C4-2B (cell line): ENCODE measurements at regions not wholly inside any gene's neighbourhood (a gene's known extent, or its start where the extent isn't known, plus 50 kb on each side); places are given as distances from the start of the nearest gene placed in this dataset.

Source experiments
- ZFX ChIP-seq: fragments of 450-650 bp; IDR thresholded peaks from 2 replicates; pipeline ENCODE4 v1.6.1; 2017
- TF ChIP-seq, protein P1 (sequence below): fragments of 450-650 bp; conservative IDR thresholded peaks from 2 replicates; pipeline ENCODE4 v1.5.1; 2017; ENCODE audit warnings: mild to moderate bottlenecking

DNA sequence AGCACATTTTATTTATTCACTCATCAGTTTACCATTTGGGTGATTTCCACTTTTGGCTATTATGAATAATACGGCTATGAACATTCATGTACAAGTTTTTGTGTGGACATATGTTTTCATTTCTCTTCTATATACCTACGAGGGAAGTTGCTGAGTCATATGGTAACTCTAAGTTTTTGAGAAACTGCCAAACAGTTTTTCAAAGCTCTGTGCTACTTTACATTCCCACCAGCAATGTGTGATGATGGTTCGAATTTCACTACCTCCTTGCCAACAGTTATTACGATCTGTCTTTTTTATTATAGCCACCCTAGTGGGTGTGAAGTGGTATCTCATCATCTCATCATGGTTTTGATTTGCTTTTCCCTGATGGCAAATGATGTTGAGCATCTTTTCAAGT, 63.7 kb upstream of the MRTFB start:
- TF ChIP-seq, protein P1, sequence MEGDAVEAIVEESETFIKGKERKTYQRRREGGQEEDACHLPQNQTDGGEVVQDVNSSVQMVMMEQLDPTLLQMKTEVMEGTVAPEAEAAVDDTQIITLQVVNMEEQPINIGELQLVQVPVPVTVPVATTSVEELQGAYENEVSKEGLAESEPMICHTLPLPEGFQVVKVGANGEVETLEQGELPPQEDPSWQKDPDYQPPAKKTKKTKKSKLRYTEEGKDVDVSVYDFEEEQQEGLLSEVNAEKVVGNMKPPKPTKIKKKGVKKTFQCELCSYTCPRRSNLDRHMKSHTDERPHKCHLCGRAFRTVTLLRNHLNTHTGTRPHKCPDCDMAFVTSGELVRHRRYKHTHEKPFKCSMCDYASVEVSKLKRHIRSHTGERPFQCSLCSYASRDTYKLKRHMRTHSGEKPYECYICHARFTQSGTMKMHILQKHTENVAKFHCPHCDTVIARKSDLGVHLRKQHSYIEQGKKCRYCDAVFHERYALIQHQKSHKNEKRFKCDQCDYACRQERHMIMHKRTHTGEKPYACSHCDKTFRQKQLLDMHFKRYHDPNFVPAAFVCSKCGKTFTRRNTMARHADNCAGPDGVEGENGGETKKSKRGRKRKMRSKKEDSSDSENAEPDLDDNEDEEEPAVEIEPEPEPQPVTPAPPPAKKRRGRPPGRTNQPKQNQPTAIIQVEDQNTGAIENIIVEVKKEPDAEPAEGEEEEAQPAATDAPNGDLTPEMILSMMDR, result no peak
- TF ChIP-seq ZFX, result no peak
